Trophoblast cell (in vitro differentiated cells and primary cell): ENCODE measurements at regions not wholly inside any gene's neighbourhood (a gene's known extent, or its start where the extent isn't known, plus 50 kb on each side); places are given as distances from the start of the nearest gene placed in this dataset.

Experiments
- DNase-seq, 2 donors: peaks; one replicate each; pipeline ENCODE4 v3.0.0-alpha.2; 2016
- H2AFZ ChIP-seq: 2 replicates; pipeline ENCODE4 v1.6.1; 2013; ENCODE audit warnings: low read length, moderate library complexity, mild to moderate bottlenecking; ENCODE audit not compliant: insufficient read depth, poor library complexity
- H2AK5ac ChIP-seq: 2 replicates; pipeline ENCODE4 v1.6.1; 2013; ENCODE audit warnings: mild to moderate bottlenecking, low read length
- H2BK120ac ChIP-seq: 2 replicates; pipeline ENCODE4 v1.6.1; 2013; ENCODE audit warnings: low read length, mild to moderate bottlenecking, moderate library complexity; ENCODE audit not compliant: insufficient read depth, poor library complexity
- H2BK12ac ChIP-seq: 2 replicates; pipeline ENCODE4 v1.6.1; 2013; ENCODE audit warnings: mild to moderate bottlenecking, low read length, moderate library complexity
- H2BK5ac ChIP-seq: 2 replicates; pipeline ENCODE4 v1.6.1; 2013; ENCODE audit warnings: low read length, low read depth, moderate library complexity, mild to moderate bottlenecking; ENCODE audit not compliant: poor library complexity
- H3K14ac ChIP-seq: 2 replicates; pipeline ENCODE4 v1.6.1; 2013; ENCODE audit warnings: mild to moderate bottlenecking, low read length
- H3K18ac ChIP-seq: 2 replicates; pipeline ENCODE4 v1.6.1; 2013; ENCODE audit warnings: mild to moderate bottlenecking, low read length
- H3K23ac ChIP-seq: 2 replicates; pipeline ENCODE4 v1.6.1; 2013; ENCODE audit warnings: low read length
- H3K27ac ChIP-seq: 2 replicates; pipeline ENCODE4 v1.5.1; 2013; ENCODE audit warnings: low read depth, mild to moderate bottlenecking, inconsistent platforms, low read length, moderate library complexity
- H3K27me3 ChIP-seq: 2 replicates; pipeline ENCODE4 v1.6.1; 2013; ENCODE audit warnings: inconsistent platforms, mild to moderate bottlenecking, low read length, moderate library complexity; ENCODE audit not compliant: insufficient read depth
- H3K36me3 ChIP-seq, 2 experiments: 1 replicate in 1 of 2; 2 replicates in 1 of 2; pipeline ENCODE4 v1.6.1; 2013; ENCODE audit warnings: low read length in 2 of 2, mild to moderate bottlenecking in 2 of 2, moderate library complexity in 1 of 2; ENCODE audit not compliant: insufficient read depth in 2 of 2, control insufficient read depth in 1 of 2
- H3K4ac ChIP-seq: 2 replicates; pipeline ENCODE4 v1.6.1; 2013; ENCODE audit warnings: low read depth, mild to moderate bottlenecking, low read length, moderate library complexity
- H3K4me1 ChIP-seq, 2 experiments: 1 replicate in 1 of 2; 2 replicates in 1 of 2; pipeline ENCODE4 v1.6.1; 2013; ENCODE audit warnings: low read length in 2 of 2, mild to moderate bottlenecking in 2 of 2, moderate library complexity in 1 of 2; ENCODE audit not compliant: insufficient read depth in 2 of 2, control insufficient read depth in 1 of 2
- H3K4me2 ChIP-seq: 2 replicates; pipeline ENCODE4 v1.6.1; 2013; ENCODE audit warnings: inconsistent platforms, mild to moderate bottlenecking, low read length, moderate library complexity
- H3K4me3 ChIP-seq: 2 replicates; pipeline ENCODE4 v1.5.1; 2013; ENCODE audit warnings: mild to moderate bottlenecking, low read depth, low read length, inconsistent platforms
- H3K79me1 ChIP-seq: one replicate; pipeline ENCODE4 v1.6.1; 2013; ENCODE audit warnings: low read length
- H3K79me2 ChIP-seq: 2 replicates; pipeline ENCODE4 v1.6.1; 2013; ENCODE audit warnings: low read length, mild to moderate bottlenecking; ENCODE audit not compliant: control insufficient read depth, insufficient read depth, poor library complexity
- H3K9ac ChIP-seq: 2 replicates; pipeline ENCODE4 v1.6.1; 2013; ENCODE audit warnings: mild to moderate bottlenecking, low read length
- H3K9me3 ChIP-seq: 2 replicates; pipeline ENCODE4 v1.6.1; 2013; ENCODE audit warnings: low read depth, mild to moderate bottlenecking, control low read depth, inconsistent platforms, low read length; ENCODE audit not compliant: insufficient read depth
- H4K12ac ChIP-seq: 2 replicates; pipeline ENCODE4 v1.6.1; 2013; ENCODE audit warnings: low read depth, mild to moderate bottlenecking, low read length, moderate library complexity
- H4K8ac ChIP-seq: 2 replicates; pipeline ENCODE4 v1.6.1; 2013; ENCODE audit warnings: low read depth, mild to moderate bottlenecking, low read length, moderate library complexity
- H4K91ac ChIP-seq: one replicate; pipeline ENCODE4 v1.6.1; 2013; ENCODE audit warnings: low read depth, mild to moderate bottlenecking, low read length, moderate library complexity
- WGBS: extraction: QIAGEN DNeasy Blood & Tissue Kit; methylation state at CpG from one replicate; pipeline ENCODE4 v1.1.7; 2013; ENCODE audit warnings: missing lambda C conversion rate; ENCODE audit not compliant: insufficient read length, insufficient coverage; ENCODE audit errors: extremely low coverage; 5-methylcytosine and 5-hydroxymethylcytosine counted together

GRCh38 chr11:134758342-134758931, 346.4 kb upstream of the B3GAT1 start:
- Histone ChIP-seq H2AK5ac (no peak overlapping the region), H4K12ac (no peak overlapping the region), H3K14ac (no peak overlapping the region), H3K4ac (no peak overlapping the region), H3K36me3 (no peaks in the 10 kb centered on the region), H3K9ac (no peak overlapping the region), H3K79me2 (no peaks in the 10 kb centered on the region), H3K4me3 (no peak overlapping the region), H3K27ac (no peak overlapping the region), H3K18ac (no peak overlapping the region), H3K4me1 (no peaks in the 10 kb centered on the region), H3K23ac (no peak overlapping the region), H2BK12ac (no peak overlapping the region), H4K8ac (no peak overlapping the region), H4K91ac (no peak overlapping the region), H3K4me2 (no peak overlapping the region), H2BK5ac (no peak overlapping the region), H2AFZ (no peak overlapping the region), H3K79me1 (no peaks in the 10 kb centered on the region), H2BK120ac (no peak overlapping the region), H3K9me3 (peaks cover 4% of the 10 kb centered on the region), H3K27me3 (no peaks in the 10 kb centered on the region)
- WGBS = no CpG with 5 or more reads among the region's 10 CpGs
- DNase-seq = peak in 1 of 2 donors; percentile 64

DNA sequence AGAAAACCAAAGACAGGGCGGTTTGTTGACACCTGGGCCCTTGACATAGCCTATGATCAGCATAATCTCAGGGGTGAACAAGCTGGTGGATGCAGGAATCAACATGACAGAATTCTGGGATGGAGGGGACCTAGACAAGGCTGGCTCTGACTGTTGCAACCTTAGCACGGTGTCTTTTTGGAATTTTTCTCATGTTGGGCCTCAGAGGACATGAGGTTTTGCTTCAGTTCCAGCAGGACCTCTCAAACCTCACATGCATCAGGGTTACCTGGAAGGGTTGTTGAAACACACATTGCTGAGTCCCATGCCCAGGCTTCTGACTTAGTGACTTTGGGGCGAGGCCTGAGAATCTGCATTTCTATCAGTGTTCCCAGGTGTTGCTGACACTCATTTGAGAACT, 345.6 kb upstream of the B3GAT1 start:
- no peak overlapping the region for H3K23ac ChIP-seq
- H4K12ac ChIP-seq = no peak overlapping the region
- no peak overlapping the region for H2BK12ac ChIP-seq
- H3K36me3 ChIP-seq = no peaks in the 10 kb centered on the region
- H3K9ac ChIP-seq = no peak overlapping the region
- no peak overlapping the region for H2AFZ ChIP-seq
- no peak overlapping the region for H3K4me3 ChIP-seq
- no peak overlapping the region for H3K4ac ChIP-seq
- no peak overlapping the region for H3K14ac ChIP-seq
- no peak overlapping the region for H4K8ac ChIP-seq
- H3K18ac ChIP-seq = no peak overlapping the region
- H3K4me1 ChIP-seq = no peaks in the 10 kb centered on the region
- no peak overlapping the region for H2BK120ac ChIP-seq
- no peak overlapping the region for H2BK5ac ChIP-seq
- H3K79me2 ChIP-seq = no peaks in the 10 kb centered on the region
- no CpG with 5 or more reads among the region's 3 CpGs for WGBS
- H3K4me2 ChIP-seq = no peak overlapping the region
- peaks cover 4% of the 10 kb centered on the region for H3K9me3 ChIP-seq
- H4K91ac ChIP-seq = no peak overlapping the region
- no peaks in the 10 kb centered on the region for H3K27me3 ChIP-seq
- no peak overlapping the region for H3K27ac ChIP-seq
- H3K79me1 ChIP-seq = no peaks in the 10 kb centered on the region
- no peak for DNase-seq
- no peak overlapping the region for H2AK5ac ChIP-seq

DNA sequence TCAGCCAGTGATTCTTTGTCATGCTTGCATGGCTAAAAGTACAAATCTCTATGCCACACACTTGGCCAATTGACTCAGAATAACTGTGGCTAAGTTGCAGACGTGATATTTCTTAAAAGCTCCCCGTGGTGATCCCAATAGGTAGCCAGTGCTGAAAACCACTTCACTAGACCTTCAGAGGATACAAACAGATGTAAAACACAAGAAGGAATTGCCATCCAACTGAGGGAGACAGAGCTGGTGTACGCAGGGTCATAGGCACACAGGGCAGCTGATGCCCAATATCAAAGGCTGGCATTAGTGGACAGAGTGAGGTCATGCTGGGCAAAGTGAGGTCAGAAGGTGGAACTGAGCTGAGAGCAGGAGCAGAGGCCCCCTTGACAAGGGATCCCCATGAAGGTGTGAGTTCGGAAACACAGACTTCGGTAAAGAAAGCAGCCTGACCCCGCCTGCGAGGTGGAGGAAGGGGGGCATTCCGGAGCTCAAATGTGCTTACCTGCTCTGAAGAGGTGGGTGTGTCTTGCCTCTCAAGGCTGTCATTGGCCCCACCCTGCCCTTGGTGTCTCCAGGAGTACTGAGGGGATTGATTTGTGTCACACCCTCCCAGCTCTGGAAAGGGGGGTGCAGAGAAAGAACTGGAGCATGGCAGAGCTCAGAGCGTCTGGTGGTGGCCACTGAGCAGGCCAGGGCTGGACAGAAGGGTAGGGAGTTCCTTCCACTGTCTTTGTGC, 344.9 kb upstream of the B3GAT1 start:
- Histone ChIP-seq H4K8ac (no peak overlapping the region), H3K23ac (no peak overlapping the region), H3K4me1 (no peaks in the 10 kb centered on the region), H3K27ac (no peak overlapping the region), H2BK5ac (no peak overlapping the region), H3K18ac (no peak overlapping the region), H3K36me3 (no peaks in the 10 kb centered on the region), H2AFZ (no peak overlapping the region), H2BK12ac (no peak overlapping the region), H3K4me3 (no peak overlapping the region), H4K12ac (no peak overlapping the region), H3K27me3 (no peaks in the 10 kb centered on the region), H3K4ac (no peak overlapping the region), H3K79me2 (no peaks in the 10 kb centered on the region), H3K9me3 (peaks cover 4% of the 10 kb centered on the region), H2BK120ac (no peak overlapping the region), H3K79me1 (no peaks in the 10 kb centered on the region), H3K9ac (no peak overlapping the region), H2AK5ac (no peak overlapping the region), H4K91ac (no peak overlapping the region), H3K14ac (no peak overlapping the region), H3K4me2 (no peak overlapping the region)
- WGBS = no CpG with 5 or more reads among the region's 9 CpGs
- DNase-seq = no peak

DNA sequence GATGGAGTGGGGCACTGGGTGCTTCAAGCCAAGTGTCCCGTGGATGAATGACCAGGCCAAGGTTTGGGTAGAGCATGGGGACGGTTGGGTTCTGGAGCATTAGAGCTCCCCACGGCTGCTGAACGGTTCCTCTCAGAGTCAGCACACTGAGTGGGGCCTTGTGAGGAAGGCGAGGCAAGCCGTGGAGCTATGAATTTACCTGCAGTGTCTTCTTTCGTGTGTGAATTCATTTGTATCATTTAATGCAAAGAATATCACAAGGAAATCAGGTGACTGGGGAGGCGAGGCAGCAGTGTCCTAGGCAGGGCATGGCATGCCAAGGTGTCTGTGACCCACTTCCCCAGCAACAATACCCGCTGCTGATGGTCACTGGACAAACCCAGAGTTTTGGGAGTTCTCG, 343.5 kb upstream of the B3GAT1 start:
- DNase-seq = no peak
- no peaks in the 10 kb centered on the region for H3K36me3 ChIP-seq
- H3K9ac ChIP-seq = no peak overlapping the region
- H2BK5ac ChIP-seq = no peak overlapping the region
- no peak overlapping the region for H4K8ac ChIP-seq
- H3K4me1 ChIP-seq = no peaks in the 10 kb centered on the region
- no peak overlapping the region for H3K18ac ChIP-seq
- no peak overlapping the region for H4K91ac ChIP-seq
- no peaks in the 10 kb centered on the region for H3K79me2 ChIP-seq
- no peak overlapping the region for H3K27ac ChIP-seq
- no peak overlapping the region for H2BK12ac ChIP-seq
- H3K14ac ChIP-seq = no peak overlapping the region
- H2BK120ac ChIP-seq = no peak overlapping the region
- no peak overlapping the region for H3K23ac ChIP-seq
- H2AFZ ChIP-seq = no peak overlapping the region
- peaks cover 4% of the 10 kb centered on the region for H3K9me3 ChIP-seq
- no CpG with 5 or more reads among the region's 10 CpGs for WGBS
- H3K4me3 ChIP-seq = no peak overlapping the region
- H3K27me3 ChIP-seq = no peaks in the 10 kb centered on the region
- H3K4me2 ChIP-seq = no peak overlapping the region
- H3K79me1 ChIP-seq = no peaks in the 10 kb centered on the region
- no peak overlapping the region for H2AK5ac ChIP-seq
- H3K4ac ChIP-seq = no peak overlapping the region
- no peak overlapping the region for H4K12ac ChIP-seq
